Natural killer cell treated with Interleukin-12 subunit alpha and Interleukin-12 subunit beta and Interleukin-15 and Interleukin-18, amount 100 ng/mL, for 72 hours (primary cell): ENCODE measurements at regions not wholly inside any gene's neighbourhood (a gene's known extent, or its start where the extent isn't known, plus 50 kb on each side); places are given as distances from the start of the nearest gene placed in this dataset.

ENCODE experiments used
- ATAC-seq, 2 donors: fragments of 150-1000 bp; cut with Tn5 transposase in 1 of 2; sonication (Bioruptor Pico), chemical (Tn5 transposase) in 1 of 2; 2 replicates each; pipeline ENCODE4 v1.10.0; 2021
- DNase-seq: peaks from one replicate; pipeline ENCODE4 v3.0.0; 2022; ENCODE audit warnings: low spot score
- H3K27ac Mint-ChIP-seq, 2 donors: 1 replicate in 1 of 2; 2 replicates in 1 of 2; pipeline ENCODE4 v1.8.0; 2022; ENCODE audit warnings: mixed read lengths in 2 of 2, mild to moderate bottlenecking in 1 of 2, moderate library complexity in 1 of 2
- H3K27me3 Mint-ChIP-seq, 2 donors: 1 replicate in 1 of 2; 2 replicates in 1 of 2; pipeline ENCODE4 v1.8.0; 2022; ENCODE audit warnings: mixed read lengths in 2 of 2
- H3K36me3 Mint-ChIP-seq: one replicate; pipeline ENCODE4 v1.8.0; 2022; ENCODE audit warnings: mixed read lengths
- H3K4me1 Mint-ChIP-seq, 2 donors: 1 replicate in 1 of 2; 2 replicates in 1 of 2; pipeline ENCODE4 v1.8.0; 2022; ENCODE audit warnings: low read depth in 2 of 2, mixed read lengths in 2 of 2, mild to moderate bottlenecking in 1 of 2
- H3K4me3 Mint-ChIP-seq: one replicate; pipeline ENCODE4 v1.8.0; 2022; ENCODE audit warnings: mixed read lengths
- H3K9me3 Mint-ChIP-seq: 2 replicates; pipeline ENCODE4 v1.8.0; 2022; ENCODE audit warnings: mixed read lengths

DNA sequence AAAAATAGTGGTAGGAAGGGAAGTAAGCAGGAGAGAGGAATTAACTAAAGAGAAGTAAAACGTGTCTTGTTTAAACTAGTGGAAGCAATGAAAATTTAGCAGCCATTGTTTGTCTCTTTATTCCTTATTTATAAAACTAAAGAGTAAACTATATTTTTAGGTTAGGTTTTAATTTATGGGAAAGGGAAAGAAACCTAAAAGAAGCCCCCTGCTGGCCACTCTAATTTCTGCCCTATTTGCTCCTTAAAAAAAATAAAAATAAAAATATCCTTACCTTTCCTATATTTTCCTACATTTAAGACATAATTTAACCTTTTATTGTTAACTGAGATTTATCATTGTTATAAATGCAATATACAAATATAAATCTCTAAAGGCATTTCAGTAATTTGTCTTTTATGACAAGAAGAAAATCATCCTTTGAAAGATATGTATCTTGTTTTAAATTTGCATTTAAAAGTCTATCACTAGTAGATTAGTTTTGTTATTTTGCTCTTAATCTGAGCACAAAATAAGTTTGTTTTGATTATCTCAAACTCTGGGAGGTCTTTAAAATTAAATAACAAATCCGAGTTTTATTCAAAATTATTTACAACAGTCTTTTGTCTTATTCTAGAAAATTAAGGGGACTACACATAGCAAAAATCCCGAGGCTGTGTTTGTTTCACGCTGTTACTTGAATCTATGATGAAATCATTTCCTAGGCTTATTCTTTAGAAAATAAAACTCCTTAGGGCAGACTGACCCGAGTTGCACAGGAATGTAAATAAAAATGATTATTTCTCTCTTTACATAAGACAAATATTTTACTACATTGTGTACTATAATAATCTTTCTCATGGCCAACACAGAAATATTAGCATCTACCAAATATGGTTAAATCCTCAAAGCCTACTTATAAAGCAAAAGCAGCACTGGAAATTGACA is 201.7 kb downstream of the NRIP1 start:
- no peaks in the 10 kb centered on the region for H3K36me3 Mint-ChIP-seq
- ATAC-seq (no peak), DNase-seq (no peak)
- peaks cover 2 to 6% of the 10 kb centered on the region in 2 donors for H3K27me3 Mint-ChIP-seq
- peaks cover 0 to 8% of the 10 kb centered on the region in 2 donors for H3K4me1 Mint-ChIP-seq
- H3K9me3 Mint-ChIP-seq = peaks cover 3% of the 10 kb centered on the region
- H3K27ac Mint-ChIP-seq = peak overlapping the region in 1 of 2 donors; percentile 15
- H3K4me3 Mint-ChIP-seq = no peak overlapping the region

DNA sequence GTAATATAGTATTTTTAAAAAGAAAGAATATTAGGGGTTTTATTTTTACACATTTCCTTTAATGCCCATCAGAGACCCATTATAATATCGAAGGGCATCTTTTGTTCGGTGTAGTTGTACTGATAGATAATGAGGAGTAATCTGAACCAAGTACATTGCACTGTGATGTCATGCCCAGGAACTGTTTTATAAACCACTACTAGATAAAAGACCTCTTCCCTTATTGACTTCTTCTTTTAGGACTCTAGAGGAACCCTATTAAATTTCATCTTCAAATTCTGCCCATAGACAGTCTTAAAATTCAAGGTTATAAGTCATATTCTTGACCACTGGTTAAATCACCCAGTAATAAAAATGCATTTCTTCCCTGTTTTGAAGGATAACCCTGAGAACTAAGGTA is 206.5 kb downstream of the NRIP1 start:
- no peaks in the 10 kb centered on the region for H3K27me3 Mint-ChIP-seq
- no peak overlapping the region for H3K27ac Mint-ChIP-seq
- H3K4me3 Mint-ChIP-seq = no peak overlapping the region
- peaks cover 6% of the 10 kb centered on the region for H3K9me3 Mint-ChIP-seq
- peaks cover 4% of the 10 kb centered on the region for H3K36me3 Mint-ChIP-seq
- DNase-seq = no peak
- peaks cover 0 to 4% of the 10 kb centered on the region in 2 donors for H3K4me1 Mint-ChIP-seq
- ATAC-seq = no peak

DNA sequence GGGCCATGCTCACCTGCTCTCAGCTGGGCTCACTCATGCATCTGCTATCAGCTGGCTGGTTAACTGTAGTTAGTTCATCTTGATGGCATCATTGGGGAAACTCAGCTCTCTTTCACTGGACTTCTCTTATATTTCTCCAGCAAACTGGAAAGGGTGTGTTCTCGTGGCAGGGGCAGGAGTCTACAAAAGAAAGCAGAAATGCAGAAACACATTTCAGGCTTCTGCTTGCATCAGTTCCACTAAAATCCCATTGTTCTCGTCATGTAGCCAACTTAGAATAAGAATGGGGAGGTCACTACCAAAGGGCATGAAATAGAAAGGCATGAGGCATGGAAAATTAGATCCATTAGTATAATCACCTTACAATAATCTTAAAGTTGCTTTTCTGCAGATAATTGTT is 207.3 kb downstream of the NRIP1 start:
- Mint-ChIP-seq H3K36me3 (peaks cover 5% of the 10 kb centered on the region), H3K4me1 (peaks cover 0 to 3% of the 10 kb centered on the region in 2 donors), H3K9me3 (peaks cover 6% of the 10 kb centered on the region), H3K27ac (no peak overlapping the region), H3K27me3 (no peaks in the 10 kb centered on the region), H3K4me3 (no peak overlapping the region)
- ATAC-seq = no peak
- DNase-seq = no peak

DNA sequence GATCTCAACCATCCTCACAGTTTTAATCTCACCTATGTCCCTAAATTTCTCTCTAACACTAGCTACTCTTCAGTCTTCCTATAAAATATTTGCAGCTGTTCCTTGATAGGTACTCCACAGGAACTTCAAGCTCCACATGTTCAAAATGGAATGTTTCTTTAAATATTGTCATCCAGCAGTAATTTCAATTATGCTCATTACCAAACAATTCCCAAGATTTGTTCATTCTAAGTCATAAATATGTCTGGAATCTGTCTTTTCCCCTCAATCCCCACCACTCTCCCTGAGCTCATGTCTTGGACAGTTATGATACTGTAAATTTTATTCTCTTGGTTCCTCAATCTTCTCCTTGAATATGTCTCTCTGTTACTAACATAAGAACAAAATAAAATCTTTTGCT is 214.4 kb downstream of the NRIP1 start:
- Mint-ChIP-seq H3K9me3 (peaks cover 7% of the 10 kb centered on the region), H3K36me3 (peaks cover 11% of the 10 kb centered on the region), H3K4me1 (no peaks in the 10 kb centered on the region), H3K4me3 (no peak overlapping the region), H3K27ac (no peak overlapping the region), H3K27me3 (peaks cover 0 to 3% of the 10 kb centered on the region in 2 donors)
- DNase-seq = no peak
- no peak for ATAC-seq

DNA sequence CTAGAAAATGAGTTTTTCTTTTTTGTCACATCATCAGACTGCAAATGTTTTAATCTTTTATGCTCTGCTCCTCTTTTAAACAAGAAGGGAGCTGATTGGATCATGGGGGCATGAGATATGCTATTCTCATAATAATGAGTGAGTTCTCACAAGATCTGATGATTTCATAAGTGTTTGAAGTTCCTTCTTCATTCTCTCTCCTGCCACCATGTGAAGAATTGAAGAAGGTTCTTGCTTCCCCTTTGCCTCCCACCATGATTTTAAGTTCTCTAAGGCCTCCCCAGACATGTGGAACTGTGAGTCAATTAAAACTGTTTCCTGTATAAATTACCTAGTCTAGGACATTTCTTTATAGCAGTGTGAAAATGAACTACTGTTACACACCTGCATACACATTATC is 218.2 kb downstream of the NRIP1 start:
- Mint-ChIP-seq H3K9me3 (peaks cover 3% of the 10 kb centered on the region), H3K27me3 (peaks cover 0 to 3% of the 10 kb centered on the region in 2 donors), H3K4me3 (no peak overlapping the region)

DNA sequence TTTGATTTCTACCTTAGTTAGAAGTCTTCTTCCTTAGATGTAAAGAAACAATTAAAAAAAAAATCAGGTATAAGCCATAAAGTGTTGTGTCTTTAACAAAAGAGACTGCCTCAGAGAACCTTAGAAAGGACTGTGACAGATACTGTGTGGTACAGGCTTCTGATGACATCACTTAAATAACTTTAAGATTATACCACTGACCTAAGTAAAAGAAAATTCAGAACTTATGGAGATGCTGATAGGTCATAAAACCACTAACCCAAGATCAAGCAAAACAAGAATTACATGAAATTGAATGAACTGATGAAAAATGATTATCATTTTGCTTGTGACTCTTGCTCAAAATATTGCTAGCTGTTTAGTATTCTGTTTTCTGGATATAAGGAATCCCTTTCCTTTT is 220.8 kb downstream of the NRIP1 start:
- H3K4me1 Mint-ChIP-seq = no peaks in the 10 kb centered on the region
- no peak overlapping the region for H3K4me3 Mint-ChIP-seq
- H3K27ac Mint-ChIP-seq = no peak overlapping the region
- H3K36me3 Mint-ChIP-seq = peaks cover 10% of the 10 kb centered on the region
- no peaks in the 10 kb centered on the region for H3K9me3 Mint-ChIP-seq
- DNase-seq = no peak
- no peaks in the 10 kb centered on the region for H3K27me3 Mint-ChIP-seq
- no peak for ATAC-seq

More for the DNA sequence above, 218.2 kb downstream of the NRIP1 start:
- no peak for ATAC-seq
- no peak overlapping the region for H3K27ac Mint-ChIP-seq
- DNase-seq = no peak
- H3K36me3 Mint-ChIP-seq = peaks cover 10% of the 10 kb centered on the region
- no peaks in the 10 kb centered on the region for H3K4me1 Mint-ChIP-seq

GRCh38 chr21:14842601-14843000 is 222.2 kb downstream of the NRIP1 start:
- Mint-ChIP-seq H3K36me3 (peaks cover 10% of the 10 kb centered on the region), H3K27ac (no peak overlapping the region), H3K4me1 (no peaks in the 10 kb centered on the region), H3K27me3 (peaks cover 0 to 2% of the 10 kb centered on the region in 2 donors), H3K9me3 (no peaks in the 10 kb centered on the region), H3K4me3 (no peak overlapping the region)
- ATAC-seq = no peak
- no peak for DNase-seq

GRCh38 chr21:14841511-14842472 is 223.0 kb downstream of the NRIP1 start:
- Mint-ChIP-seq H3K27me3 (peaks cover 0 to 3% of the 10 kb centered on the region in 2 donors), H3K27ac (no peak overlapping the region), H3K4me3 (no peak overlapping the region), H3K9me3 (no peaks in the 10 kb centered on the region), H3K4me1 (peaks cover 0 to 6% of the 10 kb centered on the region in 2 donors), H3K36me3 (peaks cover 6% of the 10 kb centered on the region)
- ATAC-seq = no peak
- DNase-seq = no peak

DNA sequence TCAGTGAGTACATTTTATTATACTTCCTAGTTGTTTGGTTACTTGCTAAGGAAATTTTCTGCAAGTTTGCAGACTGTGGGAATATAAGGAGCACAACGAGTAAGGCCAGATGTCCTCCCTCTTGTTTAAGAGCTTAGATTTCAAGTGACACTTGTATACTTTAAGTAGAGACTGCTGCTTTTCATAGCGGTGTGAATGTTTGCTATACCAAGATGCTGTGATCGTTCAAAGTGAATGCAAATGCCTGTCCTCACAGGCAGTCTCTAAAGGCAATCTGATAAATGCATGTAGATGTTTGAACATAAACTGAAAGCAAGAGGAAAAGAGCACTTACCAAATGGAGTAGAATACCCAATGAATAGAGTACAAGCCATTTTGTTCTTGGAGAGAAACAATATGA is 226.4 kb downstream of the NRIP1 start:
- Mint-ChIP-seq H3K4me3 (no peak overlapping the region), H3K36me3 (no peaks in the 10 kb centered on the region), H3K27ac (no peak overlapping the region), H3K4me1 (peaks cover 0 to 10% of the 10 kb centered on the region in 2 donors), H3K27me3 (peaks cover 0 to 3% of the 10 kb centered on the region in 2 donors), H3K9me3 (no peaks in the 10 kb centered on the region)
- no peak for DNase-seq
- no peak for ATAC-seq

DNA sequence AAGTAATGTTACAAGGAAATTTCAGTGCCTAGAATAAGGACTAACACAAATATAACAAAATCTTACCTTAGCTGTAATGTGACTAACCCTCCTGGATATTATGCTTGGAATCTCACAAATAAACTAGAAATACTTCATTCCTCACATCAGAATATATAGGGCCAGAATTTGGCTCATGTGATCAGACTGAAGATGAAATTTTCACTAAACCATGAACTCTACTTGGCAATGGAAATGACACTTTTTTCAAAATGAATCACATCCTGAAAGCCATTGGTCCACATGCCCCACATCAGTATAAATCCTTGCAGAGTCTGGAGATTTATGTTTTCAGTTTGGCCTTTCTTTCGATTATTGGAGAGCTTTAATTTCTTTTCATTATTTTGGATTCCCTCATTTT is 227.8 kb downstream of the NRIP1 start:
- Mint-ChIP-seq H3K9me3 (no peaks in the 10 kb centered on the region), H3K4me3 (no peak overlapping the region), H3K27ac (no peak overlapping the region), H3K36me3 (no peaks in the 10 kb centered on the region), H3K4me1 (peaks cover 0 to 10% of the 10 kb centered on the region in 2 donors), H3K27me3 (peaks cover 0 to 3% of the 10 kb centered on the region in 2 donors)
- DNase-seq (no peak), ATAC-seq (no peak)

- no peak for DNase-seq
Measured at GRCh38 chr21:14833666-14834351, 231.0 kb downstream of the NRIP1 start.

DNA sequence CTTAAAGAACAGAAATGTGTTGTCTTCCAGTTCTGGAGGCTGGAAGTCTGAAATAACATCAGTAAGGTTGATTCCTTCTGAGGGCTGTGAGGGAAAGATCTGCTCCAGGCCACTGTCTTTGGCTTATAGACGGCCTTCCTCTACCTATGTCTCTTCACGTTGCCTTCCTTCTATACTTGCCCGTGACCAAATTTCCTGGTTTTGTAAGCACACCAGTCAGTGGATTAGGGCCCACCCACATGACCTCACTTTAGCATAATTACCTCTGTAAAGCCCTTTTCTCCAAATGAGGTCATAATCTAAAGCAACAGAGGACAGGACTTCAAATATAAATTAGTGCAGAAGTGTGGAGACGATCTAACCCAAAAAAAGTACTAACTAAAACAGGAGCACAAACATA is 231.6 kb downstream of the NRIP1 start:
- H3K27ac Mint-ChIP-seq = no peak overlapping the region
- H3K36me3 Mint-ChIP-seq = no peaks in the 10 kb centered on the region
- ATAC-seq = no peak
- DNase-seq = no peak
- no peaks in the 10 kb centered on the region for H3K9me3 Mint-ChIP-seq
- H3K4me1 Mint-ChIP-seq = peaks cover 7 to 15% of the 10 kb centered on the region in 2 donors
- no peak overlapping the region for H3K4me3 Mint-ChIP-seq
- H3K27me3 Mint-ChIP-seq = peaks cover 0 to 3% of the 10 kb centered on the region in 2 donors

More at GRCh38 chr21:14833666-14834351, 231.0 kb downstream of the NRIP1 start:
- Mint-ChIP-seq H3K9me3 (no peaks in the 10 kb centered on the region), H3K27me3 (peaks cover 0 to 3% of the 10 kb centered on the region in 2 donors), H3K36me3 (no peaks in the 10 kb centered on the region), H3K4me1 (peaks cover 7 to 15% of the 10 kb centered on the region in 2 donors), H3K27ac (no peak overlapping the region), H3K4me3 (no peak overlapping the region)
- ATAC-seq = no peak

- Mint-ChIP-seq H3K4me3 (no peak overlapping the region), H3K4me1 (peaks cover 13% of the 10 kb centered on the region in 2 donors), H3K27ac (no peak overlapping the region), H3K36me3 (no peaks in the 10 kb centered on the region), H3K9me3 (no peaks in the 10 kb centered on the region), H3K27me3 (no peaks in the 10 kb centered on the region)
- ATAC-seq = no peak
- DNase-seq = no peak
Measured at GRCh38 chr21:14830307-14830706, 234.5 kb downstream of the NRIP1 start.
